ENCODE measurements at regions not wholly inside any gene's neighbourhood (a gene's known extent, or its start where the extent isn't known, plus 50 kb on each side); places are given as distances from the start of the nearest gene placed in this dataset.

DNA sequence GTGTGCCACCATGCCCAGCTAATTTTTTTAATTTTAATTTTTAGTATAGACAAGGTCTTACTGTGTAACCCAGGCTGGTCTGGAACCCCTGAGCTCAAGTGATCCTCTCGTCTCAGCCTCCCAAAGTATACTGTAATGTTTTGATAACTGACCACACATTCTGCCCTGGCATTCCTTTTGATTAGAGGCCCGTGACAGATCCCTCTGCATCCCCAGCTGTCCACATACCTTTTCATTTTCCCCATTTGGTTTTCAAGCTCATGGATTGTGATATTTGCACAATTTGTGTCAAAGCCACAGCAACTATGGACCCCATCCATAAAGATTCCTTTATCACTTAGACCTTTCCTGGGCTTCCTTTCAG lies 116.8 kb upstream of the ATP1A1 start:
- no peaks in the 10 kb centered on the region for H3K4me1 ChIP-seq
- ATAC-seq (ENCODE audit: low FRiP score in 2 of 2) (no peak), DNase-seq (no peak)
- H3K27me3 ChIP-seq, result no peaks in the 10 kb centered on the region
- no peaks in the 10 kb centered on the region for H3K9me3 ChIP-seq
- no peak overlapping the region for H3K4me3 ChIP-seq
- H3K36me3 ChIP-seq, result no peaks in the 10 kb centered on the region
- TF ChIP-seq POLR2AphosphoS5 (IDR thresholded peaks at IDR 0.05) (no peak), EP300 (IDR thresholded peaks at IDR 0.05) (no peak), POLR2A (IDR thresholded peaks at IDR 0.05) (no peak), CTCF (IDR thresholded peaks at IDR 0.05) (no peak)
- 75 to 81% methylated on average over 2 of the region's 2 CpGs for WGBS, 2 donors
- H3K27ac ChIP-seq, result no peak overlapping the region

DNA sequence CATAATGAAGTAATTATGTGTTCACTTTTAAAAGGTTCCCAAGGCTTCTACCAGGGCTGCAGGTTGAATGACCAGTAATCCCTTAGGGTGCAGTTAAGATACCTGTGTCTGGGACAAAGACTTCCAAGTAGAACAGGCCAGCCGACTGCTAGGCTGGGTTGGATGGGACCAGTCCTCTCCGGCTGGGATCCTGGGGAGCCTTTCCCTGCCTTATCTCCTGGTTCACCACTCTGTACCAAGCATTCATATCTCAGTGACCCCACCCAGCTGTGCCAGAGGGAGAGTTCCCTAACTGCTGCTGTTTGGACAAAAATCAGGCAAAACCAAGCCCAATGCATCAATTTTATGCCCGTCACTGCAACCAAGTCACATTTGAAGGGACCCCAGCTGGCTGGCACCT lies 116.2 kb upstream of the ATP1A1 start:
- DNase-seq, result no peak
- WGBS, 2 donors, result 94 to 100% methylated on average over 1 to 3 of the region's 3 CpGs
- H3K27ac ChIP-seq, result no peak overlapping the region

GRCh38 chr1:116257341-116257767 lies 115.7 kb upstream of the ATP1A1 start:
- ATAC-seq (ENCODE audit: low FRiP score in 2 of 2) (no peak), DNase-seq (no peak)
- Histone ChIP-seq H3K4me3 (no peak overlapping the region), H3K9me3 (no peaks in the 10 kb centered on the region), H3K36me3 (no peaks in the 10 kb centered on the region), H3K27ac (no peak overlapping the region), H3K4me1 (no peaks in the 10 kb centered on the region), H3K27me3 (no peaks in the 10 kb centered on the region)
- TF ChIP-seq CTCF (IDR thresholded peaks at IDR 0.05) (no peak), POLR2A (IDR thresholded peaks at IDR 0.05) (no peak), POLR2AphosphoS5 (IDR thresholded peaks at IDR 0.05) (no peak), EP300 (IDR thresholded peaks at IDR 0.05) (no peak)
- 77 to 96% methylated on average over 3 of the region's 3 CpGs for WGBS, 2 donors

More for the DNA sequence above, 116.2 kb upstream of the ATP1A1 start:
- Histone ChIP-seq H3K4me3 (no peak overlapping the region), H3K4me1 (no peaks in the 10 kb centered on the region), H3K27me3 (no peaks in the 10 kb centered on the region), H3K9me3 (no peaks in the 10 kb centered on the region), H3K36me3 (no peaks in the 10 kb centered on the region)
- no peak for ATAC-seq (ENCODE audit: low FRiP score in 2 of 2)
- TF ChIP-seq CTCF (IDR thresholded peaks at IDR 0.05) (no peak), EP300 (IDR thresholded peaks at IDR 0.05) (no peak), POLR2AphosphoS5 (IDR thresholded peaks at IDR 0.05) (no peak), POLR2A (IDR thresholded peaks at IDR 0.05) (no peak)

DNA sequence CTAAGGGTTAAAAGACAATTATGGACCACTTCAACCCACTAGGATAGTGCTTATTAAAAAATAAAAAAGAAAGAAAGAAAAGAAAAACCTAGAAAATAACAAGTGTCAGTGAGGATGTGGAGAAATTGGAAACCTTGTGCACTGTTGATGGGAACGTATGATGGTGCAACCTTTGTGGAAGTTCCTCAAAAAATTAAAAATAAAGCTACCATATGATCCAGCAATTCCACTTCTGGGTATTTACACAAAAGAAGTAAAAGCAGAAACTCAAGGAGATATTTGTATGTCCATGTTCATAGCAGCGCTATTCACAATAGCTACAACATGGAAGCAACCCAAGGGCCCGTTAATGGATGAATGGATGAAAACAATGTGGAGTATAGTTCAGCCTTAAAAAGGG lies 115.2 kb upstream of the ATP1A1 start:
- Histone ChIP-seq H3K4me3 (no peak overlapping the region), H3K27me3 (no peaks in the 10 kb centered on the region), H3K9me3 (no peaks in the 10 kb centered on the region), H3K36me3 (no peaks in the 10 kb centered on the region), H3K27ac (no peak overlapping the region), H3K4me1 (no peaks in the 10 kb centered on the region)
- DNase-seq (no peak), ATAC-seq (ENCODE audit: low FRiP score in 2 of 2) (no peak)
- WGBS, 2 donors, result 81 to 85% methylated on average over 3 of the region's 3 CpGs
- TF ChIP-seq CTCF (IDR thresholded peaks at IDR 0.05) (no peak), EP300 (IDR thresholded peaks at IDR 0.05) (no peak), POLR2AphosphoS5 (IDR thresholded peaks at IDR 0.05) (no peak), POLR2A (IDR thresholded peaks at IDR 0.05) (no peak)

DNA sequence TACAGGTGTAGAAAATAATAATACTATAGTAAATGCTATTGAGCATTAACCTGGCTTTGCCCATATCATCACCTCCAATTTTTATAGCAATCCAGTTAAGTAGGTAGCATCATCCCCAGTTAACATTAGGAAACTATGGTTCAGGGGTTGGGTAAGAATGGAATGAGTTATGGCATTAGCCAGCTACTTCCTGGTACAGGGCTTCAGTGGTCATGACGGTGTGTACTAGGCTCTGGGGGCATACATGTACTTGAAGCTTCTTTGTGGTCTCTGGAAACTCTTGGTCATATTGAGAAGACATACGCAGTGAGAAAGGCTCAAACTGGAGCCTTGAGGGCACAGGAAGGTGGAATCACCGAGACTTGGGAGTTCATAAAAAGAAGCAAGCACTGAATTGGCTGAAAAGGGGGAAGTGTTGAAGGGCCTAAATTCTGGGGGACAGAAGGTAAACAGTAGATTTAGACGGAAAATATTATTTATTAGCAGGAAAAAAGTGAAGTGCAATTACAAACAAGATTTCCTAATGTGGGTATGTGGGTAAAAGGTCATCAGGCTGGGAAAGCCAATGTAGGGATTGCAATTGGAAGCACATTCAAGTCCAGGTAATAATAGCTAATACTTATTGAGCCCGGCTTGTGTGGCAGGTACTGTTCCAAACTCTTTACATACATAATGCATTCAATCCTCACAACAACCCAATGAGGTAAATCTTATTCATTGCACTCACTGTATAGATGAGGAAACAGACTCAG lies 114.2 kb upstream of the ATP1A1 start:
- H3K36me3 ChIP-seq, result no peaks in the 10 kb centered on the region
- DNase-seq, result no peak
- WGBS, 2 donors, result 72 to 77% methylated on average over 5 of the region's 5 CpGs
- TF ChIP-seq EP300 (IDR thresholded peaks at IDR 0.05) (no peak), POLR2A (IDR thresholded peaks at IDR 0.05) (no peak), POLR2AphosphoS5 (IDR thresholded peaks at IDR 0.05) (no peak), CTCF (IDR thresholded peaks at IDR 0.05) (no peak)
- no peaks in the 10 kb centered on the region for H3K9me3 ChIP-seq
- H3K4me1 ChIP-seq, result no peaks in the 10 kb centered on the region
- no peaks in the 10 kb centered on the region for H3K27me3 ChIP-seq
- no peak overlapping the region for H3K27ac ChIP-seq
- no peak for ATAC-seq (ENCODE audit: low FRiP score in 2 of 2)
- H3K4me3 ChIP-seq, result no peak overlapping the region
